Anterior cingulate cortex (tissue), 58 donors: ENCODE measurements at regions not wholly inside any gene's neighbourhood (a gene's known extent, or its start where the extent isn't known, plus 50 kb on each side); places are given as distances from the start of the nearest gene placed in this dataset.
A peak's percentile ranks its signal among the peaks of the same experiment; 100 is the strongest.
"Not testable (repeated sequence)": the region's sequence is repeated elsewhere in the genome, so short reads cannot be mapped to it uniquely, and the experiment has no call there.

Experiments used
- DNase-seq, 58 donors: peaks; one replicate each; lab custom pipeline; 2025; lab: John Stamatoyannopoulos, UW

DNA sequence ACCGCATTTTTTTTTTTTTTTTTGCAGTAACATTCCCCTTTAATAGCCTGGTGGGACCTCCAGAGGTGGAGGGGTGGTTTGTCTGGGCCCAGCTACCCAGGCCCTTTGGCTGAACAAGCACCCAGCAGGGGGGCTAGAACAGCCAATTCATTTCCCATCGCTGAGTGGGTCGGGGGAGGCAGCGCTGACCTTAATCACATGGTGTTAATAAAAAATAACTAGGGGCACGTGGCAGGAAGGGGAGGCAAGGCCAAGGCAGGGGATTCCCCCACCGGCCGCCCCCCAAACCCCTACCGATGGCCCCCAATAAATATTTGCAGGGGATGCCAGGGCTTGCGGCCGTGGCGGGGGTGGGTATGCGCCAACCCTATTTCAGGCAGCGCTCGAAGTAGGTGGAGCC lies 1709.9 kb downstream of the TP53TG3F start:
- DNase-seq: not testable (repeated sequence)

DNA sequence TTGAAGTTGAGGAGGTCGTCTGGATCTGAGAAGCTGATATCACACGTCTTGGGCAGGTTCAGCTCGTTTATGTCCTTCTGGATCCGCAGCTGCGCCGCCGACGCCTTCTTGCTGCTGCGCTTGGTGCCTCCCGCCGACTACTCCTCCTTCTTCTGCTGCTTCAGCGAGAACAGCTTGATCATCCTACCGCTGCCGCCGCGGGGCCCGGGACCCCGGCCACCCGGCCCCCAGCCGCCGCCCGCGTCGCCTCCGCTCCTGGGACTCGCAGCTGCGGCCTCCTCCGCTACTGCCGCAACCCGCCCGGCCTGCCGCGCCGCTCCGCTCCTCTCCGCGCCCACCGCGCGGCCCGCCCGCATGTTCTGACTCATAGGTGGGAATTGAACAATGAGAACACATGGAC lies 1710.6 kb downstream of the TP53TG3F start:
- not testable (repeated sequence) for DNase-seq

DNA sequence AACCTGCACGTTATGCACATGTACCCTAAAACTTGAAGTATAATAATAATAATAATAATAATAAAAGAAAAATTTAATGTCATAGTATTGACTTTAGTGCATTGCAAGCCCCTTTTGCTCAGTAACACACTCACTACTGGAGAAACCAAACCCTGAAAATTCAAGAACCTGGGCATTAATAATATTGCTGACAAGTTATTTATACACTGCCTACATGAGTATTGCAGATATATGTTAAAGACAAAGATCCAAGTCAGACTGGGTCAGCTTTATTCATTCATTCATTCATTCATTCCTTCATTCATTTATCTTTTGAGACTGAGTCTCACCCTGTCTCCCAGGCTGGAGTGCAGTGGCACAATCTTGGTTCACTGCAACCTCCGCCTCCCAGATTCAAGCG lies 1711.2 kb downstream of the TP53TG3F start:
- DNase-seq: no peak

GRCh38 chr16:35171106-35171505 lies 1711.7 kb downstream of the TP53TG3F start:
- DNase-seq: no peak

DNA sequence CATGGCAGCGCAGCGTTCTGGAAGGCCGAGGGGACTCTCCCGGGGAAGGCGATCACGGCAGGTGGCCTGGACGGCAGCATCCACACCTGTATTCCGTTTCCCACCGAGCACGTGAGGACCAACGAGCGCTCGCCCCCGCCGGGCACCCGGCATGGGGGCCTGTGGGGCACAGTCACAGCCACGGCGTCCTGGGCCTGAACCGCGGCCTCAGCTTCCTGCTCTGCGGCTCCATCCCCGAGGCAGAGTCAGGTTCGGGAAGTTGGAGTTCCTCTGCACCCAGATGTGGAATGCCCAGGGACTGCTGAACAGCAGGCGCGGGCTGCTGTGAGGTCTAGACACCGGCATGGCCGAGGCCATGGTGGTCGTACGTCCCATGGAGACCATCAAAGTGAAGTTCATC lies 1713.9 kb downstream of the TP53TG3F start:
- DNase-seq: no peak

- DNase-seq: no peak
These were observed 1714.6 kb downstream of the TP53TG3F start for GRCh38 chr16:35174016-35174415.

GRCh38 chr16:35176449-35176848 lies 1717.0 kb downstream of the TP53TG3F start:
- no peak for DNase-seq

DNA sequence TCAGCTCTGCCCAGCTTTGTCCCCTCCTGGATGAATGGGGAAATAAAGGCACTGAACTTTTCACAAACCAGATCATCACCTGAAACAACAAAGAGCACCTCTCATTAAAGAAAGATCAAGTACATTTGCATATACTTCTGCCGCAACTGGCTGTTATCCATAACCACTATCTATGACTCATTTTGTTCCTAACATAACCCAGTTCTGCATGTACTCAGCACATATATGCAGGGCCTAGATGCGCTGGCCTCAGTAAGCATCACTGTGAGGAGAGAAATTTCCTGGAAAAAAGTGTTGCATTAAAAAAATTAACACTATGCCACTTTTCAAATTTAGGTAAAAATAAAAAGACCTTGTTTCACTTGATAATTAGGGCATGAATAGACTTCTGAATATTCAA lies 1718.4 kb downstream of the TP53TG3F start:
- DNase-seq: no peak

DNA sequence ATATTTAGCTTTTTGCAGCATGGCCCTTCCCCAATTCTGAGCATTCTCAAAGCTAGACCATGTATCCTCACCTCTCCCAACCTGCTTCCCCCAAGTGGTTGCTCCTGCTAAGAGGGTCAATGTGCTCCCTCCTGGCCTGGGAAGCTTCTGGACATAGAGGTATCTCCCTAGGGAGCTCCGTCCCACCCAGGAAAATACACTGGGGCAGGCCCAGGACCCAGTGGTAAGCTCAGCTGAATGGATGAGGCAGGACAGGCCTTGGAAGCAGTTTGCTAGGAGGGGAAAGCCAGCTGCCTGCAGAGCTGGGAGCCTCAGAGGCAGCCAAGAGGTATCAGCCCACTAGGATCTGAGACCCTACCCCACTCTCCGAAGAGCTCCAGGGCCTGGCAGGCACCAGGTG lies 1721.6 kb downstream of the TP53TG3F start:
- DNase-seq: no peak

DNA sequence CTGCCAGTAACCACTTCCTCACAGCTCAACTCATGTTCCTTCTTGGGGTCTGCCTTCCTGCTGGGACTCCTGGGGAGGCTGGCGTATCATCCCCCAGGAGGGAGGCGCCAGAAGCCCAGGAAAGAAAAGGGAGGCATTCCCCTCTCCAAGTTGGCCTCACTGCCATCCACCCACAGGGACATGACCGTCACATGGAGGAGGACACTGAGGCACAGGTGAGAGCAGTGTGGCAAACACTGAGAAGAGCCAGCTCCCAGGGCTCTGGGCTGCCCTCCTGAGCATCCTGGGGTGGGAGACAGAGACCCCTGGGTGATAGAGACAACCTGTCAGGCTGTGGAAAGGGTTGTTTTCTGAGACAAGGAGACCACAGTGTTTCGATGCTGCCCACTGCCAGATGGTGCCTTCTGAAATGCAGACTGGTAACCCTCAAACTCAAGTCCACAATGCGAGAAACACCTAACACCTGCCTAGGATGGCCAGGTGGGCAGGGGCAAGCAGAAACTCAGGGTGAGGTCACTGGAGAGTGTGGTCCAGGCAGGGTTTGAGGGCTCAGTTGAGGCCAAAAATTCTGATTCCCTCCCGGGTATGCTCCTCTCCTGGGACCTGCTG lies 1722.1 kb downstream of the TP53TG3F start:
- no peak for DNase-seq

DNA sequence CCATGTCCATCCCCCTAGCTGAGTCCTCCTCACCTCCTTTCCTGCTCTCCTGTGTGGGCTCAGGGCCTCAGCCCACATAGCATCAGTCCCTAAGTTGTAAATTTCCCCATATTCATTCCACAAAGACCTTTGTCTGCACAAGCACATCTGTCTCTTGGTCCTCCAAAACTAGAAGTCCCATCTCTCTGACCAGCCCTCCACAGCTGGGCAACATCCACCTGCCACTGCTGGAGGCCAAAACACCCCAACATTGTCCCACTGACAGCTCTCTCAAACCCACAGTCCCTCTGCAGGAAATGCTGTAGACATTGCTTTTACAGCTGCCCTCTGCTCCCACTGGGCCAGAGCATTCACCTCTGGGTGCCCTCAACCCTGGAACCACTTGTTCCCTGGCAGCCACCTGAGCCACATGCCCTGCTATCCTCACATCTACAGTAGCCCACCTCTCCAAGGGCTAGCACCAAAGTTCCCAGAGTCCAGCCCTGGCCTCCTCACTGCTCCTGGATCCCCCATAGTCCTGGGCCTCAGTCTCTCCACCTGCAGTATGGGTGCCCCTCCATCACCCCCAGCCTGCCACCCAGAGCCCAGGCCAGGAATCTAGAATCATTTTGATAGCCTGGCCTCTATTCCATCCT lies 1722.7 kb downstream of the TP53TG3F start:
- DNase-seq: no peak

DNA sequence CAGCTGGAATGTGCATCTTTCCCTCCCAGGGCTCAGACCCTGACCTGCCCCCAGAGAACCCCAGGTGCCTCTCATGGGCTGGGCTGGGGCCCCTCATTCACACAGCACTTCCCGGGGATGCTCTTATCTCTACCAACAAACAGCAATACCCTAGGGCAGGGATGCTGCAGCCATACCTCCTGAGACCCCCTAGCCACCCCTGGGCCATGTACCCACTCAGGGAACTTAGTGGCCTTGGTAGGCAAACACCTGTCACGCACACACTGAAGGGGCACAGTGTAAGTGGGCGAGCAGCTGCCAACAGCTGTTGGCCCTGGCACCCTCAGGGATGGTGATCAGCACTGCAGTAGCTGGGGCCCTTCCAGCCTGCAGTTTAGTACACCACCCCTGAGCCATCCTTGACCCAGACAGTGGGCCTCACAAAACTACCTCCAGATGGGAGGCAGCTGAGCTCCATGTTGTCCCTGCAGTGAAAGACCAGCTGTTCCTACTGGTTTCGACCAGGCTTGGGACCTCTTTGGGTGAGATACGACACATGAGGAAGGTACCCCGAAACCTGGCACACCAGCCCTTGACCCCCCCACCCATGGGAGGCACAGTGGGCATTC lies 1723.6 kb downstream of the TP53TG3F start:
- no peak for DNase-seq

GRCh38 chr16:35184356-35184870 lies 1725.0 kb downstream of the TP53TG3F start:
- DNase-seq: no peak

DNA sequence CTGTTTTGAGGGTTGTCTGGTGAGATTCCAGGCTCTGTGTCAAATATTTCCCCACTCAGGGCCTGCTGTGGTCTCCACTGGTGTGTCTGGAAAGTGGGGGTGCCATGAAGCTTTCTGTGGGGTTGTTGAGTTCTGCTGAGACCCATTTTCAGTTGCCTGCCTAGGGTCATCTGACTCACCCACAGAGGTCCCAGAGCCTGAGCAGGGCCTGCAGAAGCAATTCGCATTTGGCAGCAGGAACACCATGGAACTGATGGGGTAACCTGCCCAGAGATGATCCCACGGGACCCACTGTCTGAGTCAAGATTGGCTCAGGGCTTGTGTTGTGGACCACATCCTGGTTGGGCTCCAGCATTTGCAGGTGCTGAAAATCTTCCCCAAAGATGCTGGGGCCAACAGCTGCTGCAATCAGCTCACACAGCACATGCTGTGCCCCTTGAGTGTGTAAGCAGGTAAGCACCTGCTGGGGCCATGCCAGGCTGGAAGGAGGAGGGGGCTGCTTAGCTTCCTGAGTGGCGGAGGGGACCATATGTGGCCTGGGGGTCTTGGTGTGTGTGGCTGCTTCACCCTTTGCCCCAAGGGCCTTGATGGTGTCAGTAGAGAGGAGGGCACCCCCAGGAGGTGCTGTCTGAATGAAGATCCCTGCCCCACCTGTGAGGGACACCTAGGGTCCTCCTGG lies 1726.1 kb downstream of the TP53TG3F start:
- no peak for DNase-seq

DNA sequence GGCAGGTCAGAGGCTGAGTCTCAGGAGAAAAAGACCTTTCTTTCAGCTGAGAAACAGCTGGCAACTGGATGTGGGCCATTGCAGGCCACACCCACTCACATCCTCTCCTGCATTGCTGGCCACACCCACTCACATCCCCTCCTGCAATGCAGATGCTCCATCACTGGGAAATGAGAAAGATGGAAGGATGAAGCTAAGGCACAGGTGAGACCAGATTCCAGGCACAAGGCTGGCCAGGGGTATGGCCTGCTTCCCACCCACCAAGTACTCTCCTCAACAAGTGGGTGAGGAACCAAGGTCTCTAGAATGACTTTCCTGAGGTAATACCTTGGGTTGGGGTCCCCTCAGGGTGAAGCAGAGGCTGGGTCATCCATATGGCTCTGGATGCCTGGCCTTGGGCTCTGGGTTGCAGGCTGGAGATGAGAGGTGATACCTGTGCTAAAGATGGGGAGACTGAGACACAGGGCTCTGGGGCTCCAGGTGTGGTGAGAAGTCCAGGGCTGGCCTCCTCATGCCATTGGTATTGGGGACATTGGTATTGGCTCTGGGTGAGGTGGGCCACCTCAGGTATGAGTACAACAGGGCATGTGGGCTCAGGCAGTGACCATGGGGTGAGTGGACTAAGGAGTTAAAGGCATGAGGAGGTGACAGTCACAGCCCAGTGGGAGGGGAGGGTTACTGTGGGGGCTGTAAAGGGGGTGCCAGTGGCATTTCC lies 1726.8 kb downstream of the TP53TG3F start:
- no peak for DNase-seq

DNA sequence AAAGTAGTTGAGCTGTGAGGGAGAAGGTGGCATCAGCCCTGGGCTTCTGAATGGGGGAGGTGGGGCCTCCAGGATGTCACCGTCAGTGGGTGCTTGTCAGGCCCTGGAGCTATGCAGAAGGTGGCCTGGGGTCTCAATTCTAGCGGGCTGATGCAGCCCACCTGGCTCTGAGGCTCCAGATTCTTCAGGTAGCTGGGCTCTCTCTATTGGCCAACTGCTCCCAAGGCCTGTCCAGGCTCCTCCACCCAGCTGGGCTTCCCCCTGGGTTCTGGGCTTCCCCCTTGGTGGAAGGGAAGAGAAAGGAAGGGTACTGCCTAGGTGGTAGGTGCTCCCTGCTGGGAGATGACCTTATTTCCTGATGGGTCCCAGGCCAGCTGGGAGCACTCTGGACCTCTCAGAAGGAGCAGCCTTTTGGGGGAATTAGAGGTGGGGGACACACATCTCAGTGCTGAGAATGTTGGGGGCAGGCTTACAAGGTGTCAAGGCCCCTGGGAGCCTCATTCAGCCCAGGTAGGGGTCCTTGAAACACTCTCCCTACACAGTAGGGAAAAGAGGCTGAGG lies 1728.3 kb downstream of the TP53TG3F start:
- no peak for DNase-seq

DNA sequence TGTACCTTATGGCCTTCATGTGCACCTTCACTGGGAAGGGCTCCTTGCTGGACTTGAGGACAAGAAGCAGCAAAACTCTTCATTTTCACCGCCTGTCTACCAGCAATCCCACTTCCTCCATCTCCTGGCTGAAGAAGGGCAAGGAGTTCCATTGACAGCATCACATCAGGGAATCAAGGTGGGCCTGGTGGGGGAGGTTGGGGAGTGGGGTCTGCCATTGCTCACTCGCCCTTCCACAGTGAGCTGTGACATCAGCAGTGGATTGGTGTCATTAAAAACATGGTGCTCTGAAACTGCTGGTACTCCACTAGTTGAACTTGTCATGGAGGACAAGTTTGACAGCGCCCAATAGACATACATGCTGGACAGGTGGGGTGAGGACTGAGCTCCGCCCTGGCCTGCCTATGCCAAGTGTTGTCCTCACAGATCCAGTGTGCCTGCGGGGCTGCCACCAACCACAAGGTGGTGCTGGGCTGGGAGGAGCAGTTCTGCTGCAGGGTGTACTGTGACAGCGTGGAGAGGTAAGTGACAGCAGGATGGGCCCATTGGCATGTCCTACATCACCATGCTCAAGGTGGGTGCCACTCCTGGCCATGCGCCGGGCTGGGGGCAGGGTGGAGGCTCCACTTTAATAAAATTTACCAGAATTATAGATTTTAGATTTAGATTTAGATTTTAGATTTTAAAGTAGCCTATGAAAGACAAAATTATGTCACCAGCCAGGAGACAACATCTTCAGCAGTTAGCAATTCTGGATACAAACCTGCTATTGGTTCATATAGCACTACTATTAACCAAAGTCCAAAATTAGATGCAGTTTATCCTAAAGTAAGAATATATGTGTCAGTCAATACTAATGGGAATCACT lies 1729.1 kb downstream of the TP53TG3F start:
- peak in 1 of 58 donors; percentile 13 for DNase-seq

- no peak for DNase-seq
These were observed 1733.6 kb downstream of the TP53TG3F start for GRCh38 chr16:35192993-35193392.

DNA sequence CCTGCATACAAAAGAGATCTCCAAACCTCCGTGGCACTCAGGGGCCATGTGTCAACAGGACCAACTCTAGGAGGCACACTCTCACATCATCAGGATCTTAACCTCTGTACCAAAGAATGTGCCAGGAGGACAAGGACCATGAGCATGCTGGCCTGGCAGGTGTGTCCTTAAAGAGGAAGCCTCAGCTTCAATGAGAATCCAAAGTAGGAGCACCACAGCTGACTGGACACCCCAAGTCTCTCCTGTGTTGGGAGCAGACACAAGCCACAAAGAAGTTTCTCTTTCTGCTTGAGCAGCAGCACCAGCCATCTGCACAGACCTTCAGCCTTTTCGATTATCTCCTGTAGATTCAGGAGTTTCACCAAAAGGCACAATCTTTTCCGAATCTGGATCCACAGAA lies 1734.5 kb downstream of the TP53TG3F start:
- DNase-seq: no peak
